Motor neuron (in vitro differentiated cells): ENCODE measurements at regions not wholly inside any gene's neighbourhood (a gene's known extent, or its start where the extent isn't known, plus 50 kb on each side); places are given as distances from the start of the nearest gene placed in this dataset.
"Not testable (repeated sequence)": the region's sequence is repeated elsewhere in the genome, so short reads cannot be mapped to it uniquely, and the experiment has no call there.

Experiments
- ATAC-seq, 8 experiments: fragments of 200-7000 bp; cut with Tn5 transposase; replicated peaks in 6 of 8; 2 replicates each; pipeline ENCODE4 v1.8.0; 2021; ENCODE audit warnings: mild to moderate bottlenecking in 8 of 8, moderate library complexity in 8 of 8
- H3K27ac ChIP-seq, 2 donors: fragments of 250-450 bp; sonication (Bioruptor Pico); 2 replicates each; pipeline ENCODE4 v1.9.0; 2021; ENCODE audit warnings: antibody characterized with exemption in 2 of 2, mild to moderate bottlenecking in 2 of 2, moderate library complexity in 1 of 2
- H3K4me1 ChIP-seq, 2 donors: fragments of 250-450 bp; sonication (Bioruptor Pico); replicated peaks in 1 of 2; 2 replicates each; pipeline ENCODE4 v1.6.1; 2021; ENCODE audit warnings: antibody characterized with exemption in 2 of 2, mild to moderate bottlenecking in 2 of 2, moderate library complexity in 1 of 2
- H3K4me3 ChIP-seq, 5 donors: fragments of 250-450 bp; sonication (Bioruptor Pico); 2 replicates each; pipeline ENCODE4 v1.9.0; 2021; ENCODE audit warnings: antibody characterized with exemption in 5 of 5, mild to moderate bottlenecking in 5 of 5, moderate library complexity in 4 of 5
- WGBS, 10 experiments: fragments of 450-650 bp; shearing (Covaris generic); methylation state at CpG; one replicate each; pipeline ENCODE4 v1.0.0; 2022; 5-methylcytosine and 5-hydroxymethylcytosine counted together
- in situ Hi-C, 9 experiments: fragments of 400-800 bp; cut with MboI; loops; one replicate each; pipeline ENCODE4 v1.15.0; 2021; ENCODE audit warnings: low sequenced_read_pairs in 9 of 9, low pct_unique_long_range_greater_than_20kb in 2 of 9; ENCODE audit not compliant: unreplicated experiment in 9 of 9

DNA sequence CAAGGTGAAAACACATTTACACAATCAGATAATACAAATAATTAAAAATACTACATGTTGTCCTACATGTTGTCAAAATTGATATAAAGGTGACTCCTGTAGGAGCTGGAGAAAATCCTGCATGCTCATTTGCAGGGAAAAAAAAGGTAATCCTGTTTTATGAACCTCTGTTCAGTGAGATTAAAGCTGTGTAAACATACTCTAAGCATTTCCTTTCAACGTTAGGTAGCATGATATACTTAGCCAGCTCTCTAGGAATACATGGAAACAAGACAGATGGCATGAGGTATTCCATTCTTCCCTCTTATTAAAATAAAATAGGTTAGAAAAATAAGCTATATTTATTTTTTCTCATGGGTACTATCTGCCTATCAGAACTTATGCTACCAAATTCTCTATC lies 635.7 kb upstream of the FLRT2 start:
- no peaks in the 10 kb centered on the region for H3K4me1 ChIP-seq
- ATAC-seq = no peak
- in situ Hi-C loops = no loop called here
- H3K27ac ChIP-seq = no peak overlapping the region
- H3K4me3 ChIP-seq = no peak overlapping the region
- WGBS, 10 experiments = 0 to 71% (median 43%) methylated on average over 1 of the region's 1 CpG; no CpG with 5 or more reads in 3 of the 10 experiments

DNA sequence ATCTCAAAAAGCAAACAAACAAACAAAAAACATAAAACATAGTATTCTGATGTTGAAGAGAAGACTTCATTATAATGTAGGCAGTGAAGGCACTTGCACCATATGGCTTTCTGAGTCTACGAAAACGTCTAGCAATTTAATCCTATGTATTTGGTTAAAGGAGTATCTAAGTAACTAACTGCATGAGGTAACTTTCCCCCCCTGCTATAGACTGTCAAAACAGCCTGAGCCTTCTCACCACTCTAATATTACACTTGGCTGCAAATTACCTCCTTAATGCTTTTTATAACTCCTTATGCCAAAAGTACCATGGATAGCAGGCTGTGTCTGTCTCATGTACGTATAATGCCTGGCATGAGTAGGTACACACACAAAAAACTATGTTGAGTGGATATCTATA lies 607.6 kb upstream of the FLRT2 start:
- Histone ChIP-seq H3K4me3 (no peak overlapping the region), H3K4me1 (no peaks in the 10 kb centered on the region), H3K27ac (no peak overlapping the region)
- in situ Hi-C loops = no loop called here
- 10 to 100% (median 73%) methylated on average over 2 to 3 of the region's 3 CpGs; no CpG with 5 or more reads in 3 of the 10 experiments for WGBS, 10 experiments
- ATAC-seq = no peak

DNA sequence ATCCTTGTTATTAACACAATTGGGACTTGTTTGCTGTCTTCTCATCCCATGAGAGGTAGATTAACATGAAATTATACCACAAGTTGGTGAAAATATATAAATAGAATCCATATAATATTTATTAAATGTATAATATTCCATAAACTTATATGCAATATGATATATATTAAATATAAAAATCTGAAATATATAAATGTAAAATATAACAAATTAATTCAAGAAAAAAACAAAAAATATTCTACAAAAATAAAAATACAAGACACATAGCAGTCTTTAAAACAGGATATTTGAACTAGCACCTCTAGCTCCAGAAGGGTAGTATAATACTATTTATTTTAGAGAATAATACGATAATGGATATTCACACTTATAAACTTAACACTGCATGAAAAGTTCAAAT lies 603.3 kb upstream of the FLRT2 start:
- 21 to 100% (median 88%) methylated on average over 1 of the region's 1 CpG for WGBS, 10 experiments
- in situ Hi-C loops = no loop called here

DNA sequence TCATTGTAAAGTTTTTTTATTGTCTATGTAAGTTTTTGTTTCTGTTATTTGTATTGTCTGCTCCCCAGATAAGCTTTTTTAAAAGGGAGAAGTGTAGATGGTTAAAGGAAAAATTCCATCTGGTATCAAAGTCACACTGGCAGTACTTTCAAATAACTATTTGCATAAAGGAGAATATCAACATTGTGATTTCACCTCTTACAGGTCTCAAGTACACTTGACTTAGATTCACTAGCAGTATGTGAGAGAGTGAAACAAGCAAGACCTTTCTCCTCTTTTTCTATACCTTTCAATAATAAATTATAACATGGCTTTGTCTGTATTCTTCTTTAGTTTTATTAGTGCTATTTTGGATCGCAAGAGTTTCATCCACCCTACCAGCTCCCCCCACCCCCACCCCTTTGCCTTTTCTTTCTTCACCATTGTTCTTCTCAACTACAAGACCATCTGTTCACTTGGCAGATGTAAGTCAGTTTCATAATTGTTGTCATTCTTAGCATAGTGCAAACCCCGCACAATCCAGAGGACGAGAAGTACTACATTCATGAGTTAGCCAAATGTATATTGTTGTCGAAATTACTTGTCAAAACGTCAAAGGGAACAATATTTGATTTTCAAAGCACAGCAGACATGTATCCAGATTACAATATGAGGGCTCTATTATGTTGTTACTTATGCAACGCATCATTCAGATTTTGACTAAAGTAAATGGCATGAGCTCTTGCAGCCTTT lies 602.7 kb upstream of the FLRT2 start:
- in situ Hi-C loops = no loop called here
- no peak overlapping the region for H3K4me3 ChIP-seq
- no peak overlapping the region for H3K27ac ChIP-seq
- H3K4me1 ChIP-seq = peaks cover 0 to 6% of the 10 kb centered on the region in 2 donors
- peak in 2 of 8 experiments; percentile 36 to 59 for ATAC-seq
- WGBS, 10 experiments = 2 to 60% (median 31%) methylated on average over 2 to 6 of the region's 6 CpGs

More for the DNA sequence above, 603.3 kb upstream of the FLRT2 start:
- Histone ChIP-seq H3K4me1 (peaks cover 0 to 6% of the 10 kb centered on the region in 2 donors), H3K27ac (no peak overlapping the region), H3K4me3 (no peak overlapping the region)
- no peak for ATAC-seq

GRCh38 chr14:84929086-84929485 lies 600.9 kb upstream of the FLRT2 start:
- WGBS, 10 experiments = 15 to 100% (median 43%) methylated on average over 1 of the region's 1 CpG; no CpG with 5 or more reads in 3 of the 10 experiments
- H3K4me1 ChIP-seq = peaks cover 0 to 6% of the 10 kb centered on the region in 2 donors
- no peak overlapping the region for H3K27ac ChIP-seq
- H3K4me3 ChIP-seq = no peak overlapping the region
- in situ Hi-C loops = no loop called here
- ATAC-seq = no peak

GRCh38 chr14:84929834-84930233 lies 600.1 kb upstream of the FLRT2 start:
- no peak for ATAC-seq
- Histone ChIP-seq H3K4me1 (peaks cover 0 to 6% of the 10 kb centered on the region in 2 donors), H3K27ac (no peak overlapping the region), H3K4me3 (no peak overlapping the region)
- in situ Hi-C loops = no loop called here
- 31 to 100% (median 94%) methylated on average over 1 to 2 of the region's 2 CpGs; no CpG with 5 or more reads in 1 of the 10 experiments for WGBS, 10 experiments

- in situ Hi-C loops = no loop called here
- ATAC-seq = no peak
- Histone ChIP-seq H3K4me1 (no peaks in the 10 kb centered on the region), H3K27ac (no peak overlapping the region), H3K4me3 (no peak overlapping the region)
- 6 to 100% (median 58%) methylated on average over 1 to 2 of the region's 2 CpGs; no CpG with 5 or more reads in 3 of the 10 experiments for WGBS, 10 experiments
Observed at GRCh38 chr14:84937016-84937415, 592.9 kb upstream of the FLRT2 start.

DNA sequence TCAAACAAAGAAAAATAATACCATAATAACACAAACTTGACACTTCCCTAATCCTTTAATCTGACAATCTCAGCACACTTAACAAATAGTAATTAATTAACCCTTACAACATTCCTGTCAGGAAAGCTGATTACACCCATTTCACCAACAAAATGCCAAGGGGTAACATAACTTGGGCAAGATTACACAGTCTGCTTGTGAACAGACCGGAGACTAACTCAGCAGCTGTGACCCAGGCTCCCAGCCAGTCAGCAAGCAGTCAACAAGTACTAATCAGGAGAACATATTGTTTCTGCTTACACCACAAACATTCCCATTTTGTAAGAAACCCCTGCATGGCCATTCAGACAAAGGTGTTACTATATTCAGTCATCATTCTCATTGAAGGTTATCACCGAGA lies 592.5 kb upstream of the FLRT2 start:
- Histone ChIP-seq H3K4me3 (no peak overlapping the region), H3K27ac (no peak overlapping the region), H3K4me1 (no peaks in the 10 kb centered on the region)
- 34 to 100% (median 92%) methylated on average over 1 to 2 of the region's 2 CpGs; no CpG with 5 or more reads in 4 of the 10 experiments for WGBS, 10 experiments
- no peak for ATAC-seq
- in situ Hi-C loops = no loop called here

GRCh38 chr14:84944901-84945300 lies 585.0 kb upstream of the FLRT2 start:
- ATAC-seq, H3K4me3 ChIP-seq, H3K27ac ChIP-seq, H3K4me1 ChIP-seq, in situ Hi-C loops: not testable (repeated sequence)
- 52 to 100% (median 85%) methylated on average over 2 to 6 of the region's 6 CpGs; no CpG with 5 or more reads in 2 of the 10 experiments for WGBS, 10 experiments

GRCh38 chr14:84959851-84960520 lies 570.0 kb upstream of the FLRT2 start:
- in situ Hi-C loops = no loop called here
- Histone ChIP-seq H3K27ac (no peak overlapping the region), H3K4me3 (no peak overlapping the region), H3K4me1 (no peaks in the 10 kb centered on the region)
- 0 to 77% (median 51%) methylated on average over 3 to 7 of the region's 7 CpGs for WGBS, 10 experiments
- ATAC-seq = peak in 3 of 8 experiments; percentile 99 to 100 (median 99)

GRCh38 chr14:84961637-84962036 lies 568.3 kb upstream of the FLRT2 start:
- WGBS, 10 experiments = 0 to 88% (median 67%) methylated on average over 1 to 2 of the region's 2 CpGs; no CpG with 5 or more reads in 3 of the 10 experiments
- no peak overlapping the region for H3K27ac ChIP-seq

DNA sequence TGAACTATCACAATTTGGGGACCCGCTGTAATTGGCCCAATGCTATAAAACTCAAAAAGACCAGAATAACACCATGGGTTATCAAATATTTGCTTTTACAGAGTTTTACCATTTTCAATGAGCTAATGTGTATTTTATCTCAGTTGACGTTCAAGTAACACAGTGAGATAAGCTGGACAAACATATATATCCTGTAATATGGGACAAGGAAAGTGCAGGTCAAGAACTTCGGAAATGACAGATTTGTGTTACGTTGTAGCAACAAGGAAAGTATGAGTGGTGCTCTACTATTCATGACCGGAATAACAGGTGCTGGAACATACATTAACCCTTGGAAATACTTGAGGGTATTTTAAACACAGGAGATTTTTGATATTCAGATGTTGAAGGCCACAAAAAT lies 566.4 kb upstream of the FLRT2 start:
- in situ Hi-C loops = no loop called here
- 46 to 100% (median 93%) methylated on average over 4 to 5 of the region's 5 CpGs; no CpG with 5 or more reads in 2 of the 10 experiments for WGBS, 10 experiments
- Histone ChIP-seq H3K27ac (no peak overlapping the region), H3K4me3 (no peak overlapping the region), H3K4me1 (no peaks in the 10 kb centered on the region)
- no peak for ATAC-seq

More at GRCh38 chr14:84961637-84962036, 568.3 kb upstream of the FLRT2 start:
- H3K4me1 ChIP-seq = no peaks in the 10 kb centered on the region
- peak in 1 of 8 experiments; percentile 45 for ATAC-seq
- no peak overlapping the region for H3K4me3 ChIP-seq
- in situ Hi-C loops = no loop called here

- H3K27ac ChIP-seq = no peak overlapping the region
- no peak for ATAC-seq
- in situ Hi-C loops = no loop called here
- WGBS, 10 experiments = 12 to 92% (median 73%) methylated on average over 2 to 4 of the region's 4 CpGs
- no peaks in the 10 kb centered on the region for H3K4me1 ChIP-seq
- H3K4me3 ChIP-seq = no peak overlapping the region
Observed at GRCh38 chr14:84965279-84965678, 564.7 kb upstream of the FLRT2 start.
